ENCODE measurements at regions not wholly inside any gene's neighbourhood (a gene's known extent, or its start where the extent isn't known, plus 50 kb on each side); places are given as distances from the start of the nearest gene placed in this dataset.

GRCh38 chr2:129378186-129378585 is 601.3 kb upstream of the RAB6C start:
- H3K4me2 ChIP-seq, result peak overlapping the region in 5 of 11 experiments; percentile 4 to 63 (median 31); a peak in 6 of 22 replicates
- no peak overlapping the region for H3K9ac ChIP-seq
- no peak for TF ChIP-seq Cebpa-rat (IDR thresholded peaks at IDR 0.05)
- H3K27ac ChIP-seq, result no peak overlapping the region
- H3K9me3 ChIP-seq (replicated peaks in 1 of 11), result peaks cover 12 to 25% (median 18%) of the 10 kb centered on the region in 11 experiments; a peak in 21 of 22 replicates
- H3K4me3 ChIP-seq, result no peak overlapping the region
- peaks cover 13 to 62% (median 48%) of the 10 kb centered on the region in 10 experiments; a peak in 18 of 20 replicates for H3K4me1 ChIP-seq
- no peaks in the 10 kb centered on the region for H3K27me3 ChIP-seq
- H4K20me1 ChIP-seq, result no peaks in the 10 kb centered on the region; a peak in 1 of 22 replicates
- H3K36me3 ChIP-seq, result no peaks in the 10 kb centered on the region

- H3K36me3 ChIP-seq, result no peaks in the 10 kb centered on the region
- H3K4me3 ChIP-seq, result no peak overlapping the region
- no peak overlapping the region for H3K9ac ChIP-seq
- H3K27me3 ChIP-seq, result no peaks in the 10 kb centered on the region
- peaks cover 11 to 49% (median 36%) of the 10 kb centered on the region in 10 experiments; a peak in 18 of 20 replicates for H3K4me1 ChIP-seq
- H3K27ac ChIP-seq, result peak overlapping the region in 3 of 11 experiments; percentile 6 to 27 (median 10); a peak in 3 of 22 replicates
- H3K9me3 ChIP-seq (replicated peaks in 1 of 11), result peaks cover 12 to 25% (median 18%) of the 10 kb centered on the region in 11 experiments; a peak in 21 of 22 replicates
- no peak for TF ChIP-seq Cebpa-rat (IDR thresholded peaks at IDR 0.05)
- peak overlapping the region in 10 of 11 experiments; percentile 5 to 67 (median 52); a peak in 17 of 22 replicates for H3K4me2 ChIP-seq
- no peaks in the 10 kb centered on the region; a peak in 1 of 22 replicates for H4K20me1 ChIP-seq
Measured at GRCh38 chr2:129379411-129379810, 600.1 kb upstream of the RAB6C start.

GRCh38 chr2:129381789-129382188 is 597.7 kb upstream of the RAB6C start:
- H4K20me1 ChIP-seq, result no peaks in the 10 kb centered on the region
- H3K9ac ChIP-seq, result no peak overlapping the region
- H3K27ac ChIP-seq, result no peak overlapping the region
- peaks cover 12 to 25% (median 18%) of the 10 kb centered on the region in 11 experiments; a peak in 21 of 22 replicates for H3K9me3 ChIP-seq (replicated peaks in 1 of 11)
- H3K4me2 ChIP-seq, result no peak overlapping the region
- H3K36me3 ChIP-seq, result no peaks in the 10 kb centered on the region
- peaks cover 6 to 31% (median 23%) of the 10 kb centered on the region in 10 experiments; a peak in 17 of 20 replicates for H3K4me1 ChIP-seq
- no peak for TF ChIP-seq Cebpa-rat (IDR thresholded peaks at IDR 0.05)
- no peaks in the 10 kb centered on the region for H3K27me3 ChIP-seq
- no peak overlapping the region for H3K4me3 ChIP-seq

- Histone ChIP-seq H3K9ac (no peak overlapping the region), H3K27me3 (no peaks in the 10 kb centered on the region), H3K27ac (no peak overlapping the region), H4K20me1 (no peaks in the 10 kb centered on the region), H3K4me2 (no peak overlapping the region), H3K4me3 (no peak overlapping the region), H3K4me1 (no peaks in the 10 kb centered on the region), H3K36me3 (no peaks in the 10 kb centered on the region), H3K9me3 (replicated peaks in 1 of 11) (0 out of 22 replicates have a peak, but pooled peaks cover 0 to 4% (median 0%) of the 10 kb centered on the region in 11 experiments)
- TF ChIP-seq Cebpa-rat (IDR thresholded peaks at IDR 0.05), result no peak
Measured at GRCh38 chr2:129388870-129389269, 590.6 kb upstream of the RAB6C start.

GRCh38 chr2:129393816-129394215 is 585.6 kb upstream of the RAB6C start:
- no peak overlapping the region for H3K4me3 ChIP-seq
- H3K27me3 ChIP-seq, result no peaks in the 10 kb centered on the region
- no peaks in the 10 kb centered on the region for H4K20me1 ChIP-seq
- no peaks in the 10 kb centered on the region for H3K4me1 ChIP-seq
- H3K36me3 ChIP-seq, result no peaks in the 10 kb centered on the region
- H3K9ac ChIP-seq, result no peak overlapping the region
- peaks cover 0 to 5% (median 0%) of the 10 kb centered on the region in 11 experiments; a peak in 1 of 22 replicates for H3K9me3 ChIP-seq (replicated peaks in 1 of 11)
- no peak for TF ChIP-seq Cebpa-rat (IDR thresholded peaks at IDR 0.05)
- no peak overlapping the region for H3K4me2 ChIP-seq
- no peak overlapping the region for H3K27ac ChIP-seq

- H3K27ac ChIP-seq, result no peak overlapping the region
- no peak overlapping the region for H3K9ac ChIP-seq
- no peak overlapping the region for H3K4me2 ChIP-seq
- no peak for TF ChIP-seq Cebpa-rat (IDR thresholded peaks at IDR 0.05)
- H4K20me1 ChIP-seq, result no peaks in the 10 kb centered on the region
- H3K4me3 ChIP-seq, result no peak overlapping the region
- H3K27me3 ChIP-seq, result no peaks in the 10 kb centered on the region
- no peaks in the 10 kb centered on the region for H3K36me3 ChIP-seq
- H3K9me3 ChIP-seq (replicated peaks in 1 of 11), result peaks cover 0 to 5% (median 0%) of the 10 kb centered on the region in 11 experiments; a peak in 1 of 22 replicates
- H3K4me1 ChIP-seq, result peaks cover 0 to 16% (median 10%) of the 10 kb centered on the region in 10 experiments; a peak in 15 of 20 replicates
Measured at GRCh38 chr2:129396980-129397599, 582.4 kb upstream of the RAB6C start.

GRCh38 chr2:129400826-129401225 is 578.6 kb upstream of the RAB6C start:
- no peaks in the 10 kb centered on the region for H3K36me3 ChIP-seq
- H3K4me3 ChIP-seq, result no peak overlapping the region
- H3K4me2 ChIP-seq, result peak overlapping the region in 5 of 11 experiments; percentile 10 to 37 (median 16); a peak in 7 of 22 replicates
- H3K4me1 ChIP-seq, result peaks cover 0 to 16% (median 10%) of the 10 kb centered on the region in 10 experiments; a peak in 15 of 20 replicates
- H3K27ac ChIP-seq, result no peak overlapping the region
- H4K20me1 ChIP-seq, result no peaks in the 10 kb centered on the region
- H3K9ac ChIP-seq, result no peak overlapping the region
- no peaks in the 10 kb centered on the region for H3K27me3 ChIP-seq
- no peaks in the 10 kb centered on the region for H3K9me3 ChIP-seq (replicated peaks in 1 of 11)
- no peak for TF ChIP-seq Cebpa-rat (IDR thresholded peaks at IDR 0.05)

- Histone ChIP-seq H3K4me2 (no peak overlapping the region), H3K36me3 (no peaks in the 10 kb centered on the region), H3K4me3 (no peak overlapping the region), H3K27me3 (no peaks in the 10 kb centered on the region), H4K20me1 (no peaks in the 10 kb centered on the region), H3K4me1 (peaks cover 0 to 16% (median 10%) of the 10 kb centered on the region in 10 experiments; a peak in 15 of 20 replicates), H3K27ac (no peak overlapping the region), H3K9ac (no peak overlapping the region), H3K9me3 (replicated peaks in 1 of 11) (no peaks in the 10 kb centered on the region)
- TF ChIP-seq Cebpa-rat (IDR thresholded peaks at IDR 0.05), result no peak
Measured at GRCh38 chr2:129402076-129402475, 577.4 kb upstream of the RAB6C start.

- Histone ChIP-seq H3K27ac (no peak overlapping the region), H3K9me3 (replicated peaks in 1 of 11) (peaks cover 0 to 9% (median 0%) of the 10 kb centered on the region in 11 experiments; a peak in 5 of 22 replicates), H3K4me1 (peaks cover 0 to 16% (median 10%) of the 10 kb centered on the region in 10 experiments; a peak in 15 of 20 replicates), H3K27me3 (no peaks in the 10 kb centered on the region), H3K36me3 (no peaks in the 10 kb centered on the region), H3K4me2 (no peak overlapping the region), H3K4me3 (no peak overlapping the region), H4K20me1 (no peaks in the 10 kb centered on the region), H3K9ac (no peak overlapping the region)
- TF ChIP-seq Cebpa-rat (IDR thresholded peaks at IDR 0.05), result peak in 8 of 11 experiments; percentile 29 to 92 (median 68); a peak in 13 of 22 replicates
Measured at GRCh38 chr2:129404000-129404685, 575.3 kb upstream of the RAB6C start.

All from BLaER1 treated with 17β-estradiol and CSF1 and Interleukin-3, amounts not matched to agents 10 nM and 100 nM (cell line).